Astrocyte (in vitro differentiated cells and primary cell): ENCODE measurements at regions not wholly inside any gene's neighbourhood (a gene's known extent, or its start where the extent isn't known, plus 50 kb on each side); places are given as distances from the start of the nearest gene placed in this dataset.

Experiments used
- DNase-seq: peaks from one replicate; pipeline ENCODE4 v3.0.0-alpha.2; 2010; ENCODE audit warnings: low read depth
- FAIRE-seq: peaks from 2 replicates; lab custom pipeline; 2011; peaks lifted over from hg19 to GRCh38; lab: Jason Lieb, UNC
- H2AFZ ChIP-seq: 2 replicates; pipeline ENCODE4 v1.6.0; 2012; ENCODE audit warnings: low read depth, low read length, inconsistent platforms
- H3K27ac ChIP-seq: 2 replicates; pipeline ENCODE4 v1.5.1; 2011; ENCODE audit warnings: low read depth, low read length, inconsistent platforms
- H3K27me3 ChIP-seq: 2 replicates; pipeline ENCODE4 v1.6.0; 2011; ENCODE audit warnings: low read length, inconsistent platforms; ENCODE audit not compliant: insufficient read depth
- H3K36me3 ChIP-seq: 2 replicates; pipeline ENCODE4 v1.5.1; 2011; ENCODE audit warnings: low read length, inconsistent platforms; ENCODE audit not compliant: insufficient read depth
- H3K4me1 ChIP-seq: 2 replicates; pipeline ENCODE4 v1.5.1; 2011; ENCODE audit warnings: low read length, inconsistent platforms; ENCODE audit not compliant: insufficient read depth
- H3K4me2 ChIP-seq: 2 replicates; pipeline ENCODE4 v1.6.0; 2012; ENCODE audit warnings: low read length, inconsistent platforms
- H3K4me3 ChIP-seq: 2 replicates; pipeline ENCODE4 v1.5.1; 2011; ENCODE audit warnings: low read depth, mild to moderate bottlenecking, low read length, inconsistent platforms; ENCODE audit not compliant: insufficient read depth
- H3K79me2 ChIP-seq: 2 replicates; pipeline ENCODE4 v1.6.0; 2012; ENCODE audit warnings: mild to moderate bottlenecking, low read length, inconsistent platforms; ENCODE audit not compliant: insufficient read depth
- H3K9ac ChIP-seq: 2 replicates; pipeline ENCODE4 v1.6.0; 2012; ENCODE audit warnings: mild to moderate bottlenecking, low read length, inconsistent platforms
- H3K9me3 ChIP-seq: 2 replicates; pipeline ENCODE4 v1.5.1; 2012; ENCODE audit warnings: low read depth, mild to moderate bottlenecking, low read length, inconsistent platforms; ENCODE audit not compliant: insufficient read depth
- H4K20me1 ChIP-seq: 2 replicates; pipeline ENCODE4 v1.6.0; 2012; ENCODE audit warnings: low read length, inconsistent platforms; ENCODE audit not compliant: insufficient read depth
- H3K27ac Mint-ChIP-seq: one replicate; pipeline ENCODE4 v1.8.0; 2021; ENCODE audit warnings: mild to moderate bottlenecking, mixed read lengths; ENCODE audit not compliant: unreplicated experiment
- H3K27me3 Mint-ChIP-seq: one replicate; pipeline ENCODE4 v1.8.0; 2021; ENCODE audit warnings: low read depth, mixed read lengths; ENCODE audit not compliant: unreplicated experiment
- H3K36me3 Mint-ChIP-seq: one replicate; pipeline ENCODE4 v1.8.0; 2021; ENCODE audit warnings: low read depth, mixed read lengths; ENCODE audit not compliant: unreplicated experiment
- H3K4me1 Mint-ChIP-seq: one replicate; pipeline ENCODE4 v1.8.0; 2021; ENCODE audit warnings: low read depth, mixed read lengths; ENCODE audit not compliant: unreplicated experiment
- H3K4me3 Mint-ChIP-seq: one replicate; pipeline ENCODE4 v1.8.0; 2021; ENCODE audit warnings: mild to moderate bottlenecking, moderate library complexity, mixed read lengths; ENCODE audit not compliant: unreplicated experiment
- H3K9me3 Mint-ChIP-seq: one replicate; pipeline ENCODE4 v1.8.0; 2021; ENCODE audit warnings: mild to moderate bottlenecking, mixed read lengths; ENCODE audit not compliant: unreplicated experiment
- EZH2 ChIP-seq: IDR thresholded peaks from 2 replicates; pipeline ENCODE4 v1.6.1; 2012; ENCODE audit warnings: mild to moderate bottlenecking, low read length, inconsistent platforms; ENCODE audit not compliant: insufficient read depth
- TF ChIP-seq, protein P1 (sequence below): IDR thresholded peaks from 2 replicates; pipeline ENCODE4 v1.5.1; 2011; ENCODE audit warnings: low read depth, mild to moderate bottlenecking, inconsistent platforms, low read length, moderate library complexity; ENCODE audit not compliant: insufficient read depth

GRCh38 chr5:164433106-164433870, 927.9 kb downstream of the MAT2B start:
- Histone ChIP-seq H3K9me3 (no peaks in the 10 kb centered on the region), H3K4me3 (no peak overlapping the region), H3K4me2 (no peak overlapping the region), H3K79me2 (no peaks in the 10 kb centered on the region), H3K9ac (no peak overlapping the region), H3K27me3 (no peaks in the 10 kb centered on the region), H3K4me1 (no peaks in the 10 kb centered on the region), H2AFZ (no peak overlapping the region), H3K27ac (no peak overlapping the region), H3K36me3 (no peaks in the 10 kb centered on the region), H4K20me1 (no peaks in the 10 kb centered on the region)
- peaks cover 4% of the 10 kb centered on the region for H3K9me3 Mint-ChIP-seq
- H3K27ac Mint-ChIP-seq = no peak overlapping the region
- TF ChIP-seq, protein P1, sequence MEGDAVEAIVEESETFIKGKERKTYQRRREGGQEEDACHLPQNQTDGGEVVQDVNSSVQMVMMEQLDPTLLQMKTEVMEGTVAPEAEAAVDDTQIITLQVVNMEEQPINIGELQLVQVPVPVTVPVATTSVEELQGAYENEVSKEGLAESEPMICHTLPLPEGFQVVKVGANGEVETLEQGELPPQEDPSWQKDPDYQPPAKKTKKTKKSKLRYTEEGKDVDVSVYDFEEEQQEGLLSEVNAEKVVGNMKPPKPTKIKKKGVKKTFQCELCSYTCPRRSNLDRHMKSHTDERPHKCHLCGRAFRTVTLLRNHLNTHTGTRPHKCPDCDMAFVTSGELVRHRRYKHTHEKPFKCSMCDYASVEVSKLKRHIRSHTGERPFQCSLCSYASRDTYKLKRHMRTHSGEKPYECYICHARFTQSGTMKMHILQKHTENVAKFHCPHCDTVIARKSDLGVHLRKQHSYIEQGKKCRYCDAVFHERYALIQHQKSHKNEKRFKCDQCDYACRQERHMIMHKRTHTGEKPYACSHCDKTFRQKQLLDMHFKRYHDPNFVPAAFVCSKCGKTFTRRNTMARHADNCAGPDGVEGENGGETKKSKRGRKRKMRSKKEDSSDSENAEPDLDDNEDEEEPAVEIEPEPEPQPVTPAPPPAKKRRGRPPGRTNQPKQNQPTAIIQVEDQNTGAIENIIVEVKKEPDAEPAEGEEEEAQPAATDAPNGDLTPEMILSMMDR = no peak
- no peak for TF ChIP-seq EZH2
- DNase-seq (peak; percentile 61), FAIRE-seq (no peak)
- no peaks in the 10 kb centered on the region for H3K36me3 Mint-ChIP-seq
- H3K4me1 Mint-ChIP-seq = peaks cover 2% of the 10 kb centered on the region
- H3K4me3 Mint-ChIP-seq = no peak overlapping the region
- H3K27me3 Mint-ChIP-seq = no peaks in the 10 kb centered on the region

DNA sequence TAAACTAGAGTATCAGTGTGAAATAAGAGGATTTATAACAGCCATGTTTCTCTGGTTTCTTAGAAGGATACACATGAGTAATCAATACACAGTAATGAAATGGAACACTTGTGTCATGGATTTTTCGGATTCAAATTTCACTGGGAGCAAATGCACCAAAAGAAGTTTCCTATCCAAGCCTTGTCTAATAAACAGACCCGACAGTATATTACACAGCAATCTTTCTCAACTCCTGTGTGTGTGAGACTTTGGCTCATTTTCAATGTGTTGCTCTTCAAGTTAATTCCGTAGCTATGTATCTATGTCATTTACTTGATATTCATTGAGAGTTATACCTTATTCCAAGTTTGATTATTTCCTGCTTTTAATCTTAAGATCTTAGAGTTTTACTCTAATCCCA, 930.2 kb downstream of the MAT2B start:
- FAIRE-seq = no peak
- no peaks in the 10 kb centered on the region for H3K27me3 Mint-ChIP-seq
- H3K4me1 Mint-ChIP-seq = peaks cover 2% of the 10 kb centered on the region

GRCh38 chr5:164439799-164440198, 934.4 kb downstream of the MAT2B start:
- Mint-ChIP-seq H3K9me3 (no peaks in the 10 kb centered on the region), H3K27me3 (no peaks in the 10 kb centered on the region), H3K4me3 (no peak overlapping the region), H3K36me3 (no peaks in the 10 kb centered on the region), H3K4me1 (no peaks in the 10 kb centered on the region), H3K27ac (no peak overlapping the region)
- H3K9me3 ChIP-seq = no peaks in the 10 kb centered on the region
- no peak overlapping the region for H3K27ac ChIP-seq
- no peak for FAIRE-seq
- H3K27me3 ChIP-seq = no peaks in the 10 kb centered on the region
- no peaks in the 10 kb centered on the region for H3K36me3 ChIP-seq
- no peaks in the 10 kb centered on the region for H3K4me1 ChIP-seq
- no peaks in the 10 kb centered on the region for H3K79me2 ChIP-seq
- no peak overlapping the region for H2AFZ ChIP-seq
- no peak overlapping the region for H3K4me2 ChIP-seq
- no peak for TF ChIP-seq EZH2
- TF ChIP-seq, protein P1 = no peak
- no peak for DNase-seq
- no peak overlapping the region for H3K9ac ChIP-seq
- H3K4me3 ChIP-seq = no peak overlapping the region
- no peaks in the 10 kb centered on the region for H4K20me1 ChIP-seq

More for the DNA sequence above, 930.2 kb downstream of the MAT2B start:
- H3K9me3 Mint-ChIP-seq = no peaks in the 10 kb centered on the region
- TF ChIP-seq EZH2 = no peak
- TF ChIP-seq, protein P1 = no peak
- Histone ChIP-seq H3K9ac (no peak overlapping the region), H2AFZ (no peak overlapping the region), H3K9me3 (no peaks in the 10 kb centered on the region), H3K36me3 (no peaks in the 10 kb centered on the region), H4K20me1 (no peaks in the 10 kb centered on the region), H3K27me3 (no peaks in the 10 kb centered on the region), H3K4me2 (no peak overlapping the region), H3K4me1 (no peaks in the 10 kb centered on the region), H3K27ac (no peak overlapping the region), H3K79me2 (no peaks in the 10 kb centered on the region), H3K4me3 (no peak overlapping the region)
- no peaks in the 10 kb centered on the region for H3K36me3 Mint-ChIP-seq
- no peak overlapping the region for H3K27ac Mint-ChIP-seq
- no peak overlapping the region for H3K4me3 Mint-ChIP-seq
- DNase-seq = no peak
